Activated T-cell treated with anti-CD3 and anti-CD28 coated beads, Interleukin-2, amount 50 U/mL, for 4 hours (primary cell): ENCODE measurements at regions not wholly inside any gene's neighbourhood (a gene's known extent, or its start where the extent isn't known, plus 50 kb on each side); places are given as distances from the start of the nearest gene placed in this dataset.

Experiments used
- ATAC-seq, 2 donors: fragments of 200-7000 bp; cut with Tn5 transposase; one replicate each; pipeline ENCODE4 v1.10.0; 2021
- DNase-seq: peaks from one replicate; pipeline ENCODE4 v3.0.0-alpha.2; 2020
- H3K27me3 Mint-ChIP-seq: one replicate; pipeline ENCODE4 v1.8.0; 2021; ENCODE audit warnings: low read depth, mixed read lengths
- H3K36me3 Mint-ChIP-seq: one replicate; pipeline ENCODE4 v1.8.0; 2022; ENCODE audit warnings: mixed read lengths; ENCODE audit not compliant: insufficient read depth
- H3K4me1 Mint-ChIP-seq: one replicate; pipeline ENCODE4 v1.8.0; 2021; ENCODE audit warnings: low read depth, mixed read lengths
- H3K4me3 Mint-ChIP-seq: one replicate; pipeline ENCODE4 v1.8.0; 2021; ENCODE audit warnings: mild to moderate bottlenecking, moderate library complexity, mixed read lengths
- H3K9me3 Mint-ChIP-seq: one replicate; pipeline ENCODE4 v1.8.0; 2021; ENCODE audit warnings: mixed read lengths

GRCh38 chr14:51432302-51432948 is 192.4 kb downstream of the TMX1 start:
- H3K36me3 Mint-ChIP-seq, result no peaks in the 10 kb centered on the region
- H3K4me3 Mint-ChIP-seq, result no peak overlapping the region
- no peak for DNase-seq
- peaks cover 26% of the 10 kb centered on the region for H3K27me3 Mint-ChIP-seq
- no peaks in the 10 kb centered on the region for H3K4me1 Mint-ChIP-seq
- ATAC-seq, result no peak
- no peaks in the 10 kb centered on the region for H3K9me3 Mint-ChIP-seq

DNA sequence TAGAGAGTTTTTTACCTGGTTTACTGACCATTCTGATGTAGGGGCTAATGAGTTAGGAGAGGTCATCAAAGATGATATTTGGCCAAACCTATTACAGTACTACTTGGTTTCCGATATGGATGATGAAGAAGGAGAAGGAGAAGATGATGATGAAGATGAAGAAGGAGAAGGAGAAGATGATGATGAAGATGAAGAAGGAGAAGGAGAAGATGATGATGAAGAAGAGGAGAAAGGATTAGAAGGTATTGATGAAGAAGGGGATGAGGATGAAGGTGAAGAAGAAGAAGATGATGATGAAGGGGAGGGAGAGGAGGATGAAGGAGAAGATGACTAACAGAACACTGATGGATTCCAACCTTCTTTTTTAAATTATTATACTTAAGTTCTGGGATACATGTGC is 196.6 kb downstream of the TMX1 start:
- DNase-seq (no peak), ATAC-seq (no peak)
- Mint-ChIP-seq H3K27me3 (peaks cover 11% of the 10 kb centered on the region), H3K4me1 (no peaks in the 10 kb centered on the region), H3K36me3 (no peaks in the 10 kb centered on the region), H3K4me3 (no peak overlapping the region), H3K9me3 (no peaks in the 10 kb centered on the region)

DNA sequence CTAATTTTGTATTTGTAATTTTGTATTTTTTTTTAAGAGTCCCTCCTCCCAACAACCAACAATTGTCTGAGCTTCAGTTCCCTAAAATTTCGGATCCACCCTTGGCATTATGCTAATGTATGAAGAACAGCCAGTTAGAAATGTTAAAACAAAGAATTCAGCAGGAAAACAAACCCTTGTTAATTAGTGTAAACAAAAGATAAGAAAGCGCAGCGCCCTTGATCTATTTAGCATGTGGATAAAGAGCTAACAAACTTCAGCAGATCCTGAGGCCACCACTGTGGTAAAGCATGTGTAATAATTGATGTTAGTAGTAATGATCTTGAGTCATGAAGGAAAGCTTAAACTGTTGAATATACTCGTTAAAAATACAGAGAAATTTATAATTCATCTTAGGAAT is 199.8 kb downstream of the TMX1 start:
- no peaks in the 10 kb centered on the region for H3K36me3 Mint-ChIP-seq
- DNase-seq, result no peak
- H3K9me3 Mint-ChIP-seq, result no peaks in the 10 kb centered on the region
- peaks cover 19% of the 10 kb centered on the region for H3K27me3 Mint-ChIP-seq
- no peak overlapping the region for H3K4me3 Mint-ChIP-seq
- ATAC-seq, result no peak
- no peaks in the 10 kb centered on the region for H3K4me1 Mint-ChIP-seq

DNA sequence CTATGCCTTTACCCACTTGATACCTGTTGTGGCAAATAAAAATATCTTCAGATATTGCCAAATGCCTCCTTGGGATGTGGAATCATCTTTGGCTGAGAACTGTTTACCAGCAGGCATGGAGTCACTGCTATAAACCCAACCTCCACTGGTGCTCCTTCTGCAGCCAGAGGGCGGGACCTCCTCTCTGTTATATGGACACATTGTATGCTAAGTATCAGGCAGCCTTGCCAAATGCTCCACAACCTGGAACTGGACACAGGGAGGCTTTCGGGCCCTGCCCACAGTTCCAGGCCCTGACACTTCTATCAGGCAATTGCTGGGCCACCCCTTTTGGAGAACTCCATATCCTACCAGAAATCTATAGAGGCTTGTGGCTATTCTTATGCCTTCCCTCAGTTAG is 201.0 kb downstream of the TMX1 start:
- Mint-ChIP-seq H3K27me3 (peaks cover 21% of the 10 kb centered on the region), H3K4me1 (no peaks in the 10 kb centered on the region), H3K9me3 (no peaks in the 10 kb centered on the region), H3K4me3 (no peak overlapping the region), H3K36me3 (no peaks in the 10 kb centered on the region)
- ATAC-seq (no peak), DNase-seq (no peak)

GRCh38 chr14:51442513-51443175 is 202.6 kb downstream of the TMX1 start:
- no peaks in the 10 kb centered on the region for H3K36me3 Mint-ChIP-seq
- H3K27me3 Mint-ChIP-seq, result peaks cover 19% of the 10 kb centered on the region
- no peak overlapping the region for H3K4me3 Mint-ChIP-seq
- ATAC-seq (no peak), DNase-seq (no peak)
- no peaks in the 10 kb centered on the region for H3K9me3 Mint-ChIP-seq
- H3K4me1 Mint-ChIP-seq, result no peaks in the 10 kb centered on the region

DNA sequence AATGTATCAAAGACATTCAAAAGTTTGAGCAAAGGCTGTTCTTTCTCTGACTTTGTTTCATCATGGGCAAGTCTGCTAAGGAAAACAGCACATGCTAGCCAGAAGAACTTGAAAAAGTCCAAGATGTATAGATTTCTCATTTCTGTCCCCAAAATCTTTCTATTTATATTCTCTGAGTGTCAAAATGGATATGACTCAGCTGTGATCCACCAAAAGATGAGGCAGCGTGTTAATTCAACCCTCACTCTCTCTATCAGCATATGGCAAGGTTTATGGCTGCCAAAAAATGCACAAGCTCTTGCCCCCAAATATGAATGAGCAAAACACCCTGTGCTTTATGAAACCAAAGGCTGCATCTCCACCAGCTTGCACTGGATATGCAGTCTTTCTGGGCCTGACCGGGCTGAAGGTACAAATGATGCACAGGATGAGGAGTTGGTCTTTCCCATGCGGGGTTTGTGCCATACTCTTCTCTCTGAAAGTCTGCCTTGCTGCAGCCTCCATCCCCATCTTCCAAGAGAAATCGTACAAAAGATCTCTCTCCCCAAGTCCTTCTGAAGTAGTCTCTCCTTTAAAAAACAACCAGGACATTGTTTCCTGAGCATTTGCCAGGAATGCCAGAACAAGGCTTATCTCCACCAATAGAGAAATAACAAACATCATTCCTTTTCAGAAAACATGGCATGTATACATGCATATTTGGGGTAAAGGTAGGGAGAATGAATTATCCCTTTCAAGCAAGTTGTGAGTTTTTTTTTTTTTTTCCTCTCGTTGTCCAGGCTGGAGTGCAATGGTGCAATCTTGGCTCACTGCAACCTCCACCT is 203.4 kb downstream of the TMX1 start:
- H3K4me3 Mint-ChIP-seq, result no peak overlapping the region
- no peaks in the 10 kb centered on the region for H3K36me3 Mint-ChIP-seq
- ATAC-seq (no peak), DNase-seq (no peak)
- H3K27me3 Mint-ChIP-seq, result peaks cover 19% of the 10 kb centered on the region
- no peaks in the 10 kb centered on the region for H3K4me1 Mint-ChIP-seq
- no peaks in the 10 kb centered on the region for H3K9me3 Mint-ChIP-seq

DNA sequence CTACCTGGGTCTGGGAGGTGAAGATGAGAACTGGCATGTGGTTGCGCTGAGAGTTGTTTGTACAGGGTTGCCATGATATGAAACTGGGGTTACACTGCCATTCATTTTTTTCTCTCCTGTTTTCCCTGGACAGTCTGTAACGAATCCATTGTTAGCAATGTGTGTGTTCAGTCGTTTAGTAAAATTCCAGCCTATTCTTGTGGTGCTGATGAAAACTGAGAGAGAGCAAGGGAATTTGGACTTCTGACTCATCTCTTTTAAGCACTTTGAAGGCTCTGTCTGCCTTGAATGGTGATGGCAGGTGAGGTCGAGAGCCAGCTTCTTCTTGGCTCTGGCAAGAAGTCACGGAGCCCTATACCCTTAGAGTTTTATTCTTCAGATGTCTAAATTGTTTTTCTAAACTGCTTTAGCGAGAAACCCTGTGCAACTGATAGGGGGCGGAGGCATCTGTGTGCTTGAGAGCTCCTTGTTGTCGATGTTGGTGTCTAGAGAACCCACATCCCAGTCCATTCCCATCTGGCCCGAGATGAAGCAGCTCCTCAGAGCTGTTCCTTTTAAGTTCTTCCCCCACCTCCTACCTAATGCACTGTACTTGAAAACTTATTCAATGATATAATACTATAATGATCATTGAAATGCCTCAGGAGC is 204.4 kb downstream of the TMX1 start:
- ATAC-seq (no peak), DNase-seq (no peak)
- H3K36me3 Mint-ChIP-seq, result no peaks in the 10 kb centered on the region
- no peak overlapping the region for H3K4me3 Mint-ChIP-seq
- H3K9me3 Mint-ChIP-seq, result no peaks in the 10 kb centered on the region
- no peaks in the 10 kb centered on the region for H3K4me1 Mint-ChIP-seq
- peaks cover 19% of the 10 kb centered on the region for H3K27me3 Mint-ChIP-seq

DNA sequence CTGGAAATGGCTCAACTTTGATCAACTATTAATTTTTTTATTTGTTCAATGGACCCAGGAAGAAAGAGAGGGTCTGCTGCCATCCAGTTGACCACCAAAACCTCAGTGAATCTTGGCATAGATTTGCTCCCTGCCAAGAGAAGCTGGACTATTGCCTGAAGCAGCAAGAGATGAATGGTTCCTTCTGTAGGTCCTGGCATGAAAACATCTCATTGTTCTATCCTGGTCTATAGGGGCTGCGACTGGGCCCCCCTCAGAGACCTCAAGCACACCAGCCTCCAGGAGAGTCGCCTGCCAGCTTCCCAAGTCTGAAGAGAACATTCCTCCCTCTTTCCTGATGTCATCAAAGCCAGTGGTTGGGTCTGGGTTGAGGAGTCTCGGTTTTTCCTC is 204.9 kb downstream of the TMX1 start:
- no peak overlapping the region for H3K4me3 Mint-ChIP-seq
- ATAC-seq (no peak), DNase-seq (no peak)
- H3K36me3 Mint-ChIP-seq, result no peaks in the 10 kb centered on the region
- H3K4me1 Mint-ChIP-seq, result no peaks in the 10 kb centered on the region
- no peaks in the 10 kb centered on the region for H3K9me3 Mint-ChIP-seq
- H3K27me3 Mint-ChIP-seq, result peaks cover 17% of the 10 kb centered on the region

DNA sequence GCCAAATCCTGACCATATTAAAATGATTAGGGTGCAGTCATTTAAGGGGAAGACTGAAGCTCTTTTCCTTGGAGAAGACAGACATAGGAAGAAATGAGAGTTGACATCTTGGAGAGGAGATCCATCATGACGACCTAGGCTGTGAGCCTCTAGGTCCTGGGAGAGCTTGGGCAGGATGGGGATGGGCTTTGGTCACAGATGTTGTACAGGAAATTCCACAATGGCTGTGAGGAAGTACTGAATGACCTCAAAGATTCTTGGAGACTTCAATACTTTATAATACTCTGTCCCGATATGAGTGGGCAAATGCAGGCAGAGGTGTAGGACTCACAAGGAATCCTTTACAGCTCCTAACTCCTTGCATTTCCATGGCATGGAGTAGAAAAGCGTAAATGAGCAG is 204.9 kb upstream of the FRMD6 start:
- no peaks in the 10 kb centered on the region for H3K9me3 Mint-ChIP-seq
- DNase-seq, result no peak
- no peaks in the 10 kb centered on the region for H3K4me1 Mint-ChIP-seq
- ATAC-seq, result no peak
- H3K4me3 Mint-ChIP-seq, result no peak overlapping the region
- peaks cover 17% of the 10 kb centered on the region for H3K27me3 Mint-ChIP-seq
- H3K36me3 Mint-ChIP-seq, result no peaks in the 10 kb centered on the region

GRCh38 chr14:51447411-51447810 is 204.3 kb upstream of the FRMD6 start:
- Mint-ChIP-seq H3K4me1 (no peaks in the 10 kb centered on the region), H3K9me3 (no peaks in the 10 kb centered on the region), H3K27me3 (peaks cover 14% of the 10 kb centered on the region), H3K36me3 (no peaks in the 10 kb centered on the region), H3K4me3 (no peak overlapping the region)
- no peak for ATAC-seq
- DNase-seq, result no peak

- no peaks in the 10 kb centered on the region for H3K36me3 Mint-ChIP-seq
- peaks cover 11% of the 10 kb centered on the region for H3K27me3 Mint-ChIP-seq
These were observed 202.7 kb upstream of the FRMD6 start for GRCh38 chr14:51448831-51449670.

GRCh38 chr14:51449681-51450080 is 202.0 kb upstream of the FRMD6 start:
- H3K4me3 Mint-ChIP-seq, result no peak overlapping the region
- H3K4me1 Mint-ChIP-seq, result no peaks in the 10 kb centered on the region
- no peaks in the 10 kb centered on the region for H3K9me3 Mint-ChIP-seq
- no peak for ATAC-seq
- no peaks in the 10 kb centered on the region for H3K36me3 Mint-ChIP-seq
- H3K27me3 Mint-ChIP-seq, result peaks cover 5% of the 10 kb centered on the region
- no peak for DNase-seq

More at GRCh38 chr14:51448831-51449670, 202.7 kb upstream of the FRMD6 start:
- H3K9me3 Mint-ChIP-seq, result no peaks in the 10 kb centered on the region
- no peaks in the 10 kb centered on the region for H3K4me1 Mint-ChIP-seq
- H3K4me3 Mint-ChIP-seq, result no peak overlapping the region
- ATAC-seq (no peak), DNase-seq (no peak)

DNA sequence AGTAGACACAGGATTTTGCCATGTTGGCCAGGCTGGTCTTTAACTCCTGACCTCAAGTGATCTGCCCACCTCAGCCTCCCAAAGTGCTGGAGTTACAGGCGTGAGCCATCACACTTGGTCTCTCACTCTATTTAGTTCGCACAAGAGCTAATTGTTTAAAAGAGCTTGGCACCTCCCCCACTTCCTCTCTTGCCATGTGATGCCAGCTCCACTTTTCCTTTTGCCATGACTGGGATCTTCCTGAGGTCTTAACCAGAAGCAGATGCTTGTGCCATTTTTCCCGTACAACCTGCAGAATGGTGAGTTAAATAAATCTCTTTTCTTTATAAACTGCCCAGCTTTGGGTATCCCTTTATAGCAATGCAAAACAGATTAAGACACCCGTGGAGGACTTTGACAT is 200.1 kb upstream of the FRMD6 start:
- DNase-seq (no peak), ATAC-seq (no peak)
- Mint-ChIP-seq H3K36me3 (no peaks in the 10 kb centered on the region), H3K4me1 (no peaks in the 10 kb centered on the region), H3K27me3 (peaks cover 4% of the 10 kb centered on the region), H3K9me3 (no peaks in the 10 kb centered on the region), H3K4me3 (no peak overlapping the region)

DNA sequence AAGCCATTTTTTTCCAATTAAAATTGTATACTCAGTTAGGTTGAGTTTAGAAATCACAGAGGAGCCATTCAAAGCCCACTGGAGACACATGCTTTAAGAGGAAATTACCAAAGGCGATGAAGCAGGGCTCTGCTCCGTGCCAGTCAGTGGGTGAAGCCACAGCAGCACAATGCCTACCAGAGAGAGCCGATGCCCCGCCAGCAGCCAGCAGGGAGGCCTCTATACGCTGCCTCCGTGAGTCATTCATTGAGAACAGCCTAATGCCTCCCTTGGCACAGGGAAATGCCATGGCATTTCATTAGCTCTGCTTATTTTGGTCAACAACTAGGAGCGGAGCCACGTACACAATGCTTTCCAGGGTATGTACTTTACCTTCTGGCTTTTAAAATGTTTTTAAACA is 197.8 kb upstream of the FRMD6 start:
- ATAC-seq, result no peak
- Mint-ChIP-seq H3K4me1 (no peaks in the 10 kb centered on the region), H3K27me3 (peaks cover 4% of the 10 kb centered on the region), H3K36me3 (no peaks in the 10 kb centered on the region), H3K4me3 (no peak overlapping the region), H3K9me3 (no peaks in the 10 kb centered on the region)
- DNase-seq, result no peak
